ENCODE measurements at regions not wholly inside any gene's neighbourhood (a gene's known extent, or its start where the extent isn't known, plus 50 kb on each side); places are given as distances from the start of the nearest gene placed in this dataset.

- TF ChIP-seq CTCF (IDR thresholded peaks at IDR 0.05 in 8 of 11, conservative IDR thresholded peaks at IDR 0.05 in 3 of 11) = no peak
- no peak for TF ChIP-seq POLR2A (IDR thresholded peaks at IDR 0.05)
Measured at GRCh38 chr20:12079490-12079889, 161.8 kb downstream of the BTBD3 start.
